HG03097 (cell line): ENCODE measurements at regions not wholly inside any gene's neighbourhood (a gene's known extent, or its start where the extent isn't known, plus 50 kb on each side); places are given as distances from the start of the nearest gene placed in this dataset.

Experiments used
- ATAC-seq: cut with Tn5 transposase; IDR thresholded peaks from one replicate; pipeline ENCODE4 v1.9.1; 2021; ENCODE audit not compliant: unreplicated experiment, low FRiP score

GRCh38 chr18:45403341-45404049 is 211.8 kb upstream of the SLC14A2 start:
- no peak for ATAC-seq

GRCh38 chr18:45408218-45408617 is 207.1 kb upstream of the SLC14A2 start:
- ATAC-seq: no peak

GRCh38 chr18:45409971-45410370 is 205.3 kb upstream of the SLC14A2 start:
- no peak for ATAC-seq

GRCh38 chr18:45412577-45412976 is 202.7 kb upstream of the SLC14A2 start:
- ATAC-seq: no peak

- ATAC-seq: no peak
Observed at GRCh38 chr18:45413180-45413836, 202.0 kb upstream of the SLC14A2 start.

GRCh38 chr18:45415614-45416013 is 199.7 kb upstream of the SLC14A2 start:
- no peak for ATAC-seq

GRCh38 chr18:45416168-45416567 is 199.1 kb upstream of the SLC14A2 start:
- no peak for ATAC-seq

GRCh38 chr18:45417392-45417791 is 197.9 kb upstream of the SLC14A2 start:
- no peak for ATAC-seq

GRCh38 chr18:45423659-45424058 is 191.6 kb upstream of the SLC14A2 start:
- ATAC-seq: no peak

- no peak for ATAC-seq
Observed at GRCh38 chr18:45430041-45430440, 185.2 kb upstream of the SLC14A2 start.

- no peak for ATAC-seq
Observed at GRCh38 chr18:45435810-45436209, 179.5 kb upstream of the SLC14A2 start.

GRCh38 chr18:45437366-45437765 is 177.9 kb upstream of the SLC14A2 start:
- no peak for ATAC-seq

- no peak for ATAC-seq
Observed at GRCh38 chr18:45439851-45440645, 175.2 kb upstream of the SLC14A2 start.

GRCh38 chr18:45441110-45441847 is 174.0 kb upstream of the SLC14A2 start:
- no peak for ATAC-seq

- ATAC-seq: no peak
Observed at GRCh38 chr18:45444040-45444439, 171.2 kb upstream of the SLC14A2 start.

- no peak for ATAC-seq
Observed at GRCh38 chr18:45447355-45448265, 167.7 kb upstream of the SLC14A2 start.

GRCh38 chr18:45448871-45449270 is 166.4 kb upstream of the SLC14A2 start:
- no peak for ATAC-seq

GRCh38 chr18:45449418-45450227 is 165.7 kb upstream of the SLC14A2 start:
- ATAC-seq: no peak
